H9 (cell line): ENCODE measurements at regions not wholly inside any gene's neighbourhood (a gene's known extent, or its start where the extent isn't known, plus 50 kb on each side); places are given as distances from the start of the nearest gene placed in this dataset.

Source experiments
- DNase-seq: peaks from one replicate; pipeline ENCODE4 v3.0.0-alpha.2; 2017
- H2AFZ ChIP-seq: one replicate; pipeline ENCODE4 v1.6.1; 2013; ENCODE audit warnings: mild to moderate bottlenecking, low read length, control low read depth, moderate library complexity
- H2AK5ac ChIP-seq: 2 replicates; pipeline ENCODE4 v1.6.1; 2013; ENCODE audit warnings: low read length, control low read depth, mixed read lengths; ENCODE audit not compliant: insufficient read length
- H2BK120ac ChIP-seq: one replicate; pipeline ENCODE4 v1.6.1; 2013; ENCODE audit warnings: low read depth, mild to moderate bottlenecking, low read length, control low read depth, inconsistent platforms; ENCODE audit not compliant: poor library complexity, severe bottlenecking
- H2BK12ac ChIP-seq: 2 replicates; pipeline ENCODE4 v1.6.1; 2013; ENCODE audit warnings: low read length, control low read depth, mixed read lengths, low read depth; ENCODE audit not compliant: insufficient read length
- H2BK15ac ChIP-seq: 2 replicates; pipeline ENCODE4 v1.6.1; 2013; ENCODE audit warnings: low read depth, low read length, control low read depth
- H2BK20ac ChIP-seq: one replicate; pipeline ENCODE4 v1.6.1; 2013; ENCODE audit warnings: low read depth, mild to moderate bottlenecking, low read length, control low read depth, inconsistent platforms; ENCODE audit not compliant: poor library complexity, severe bottlenecking
- H2BK5ac ChIP-seq: 2 replicates; pipeline ENCODE4 v1.6.1; 2013; ENCODE audit warnings: low read length, control low read depth, mixed read lengths; ENCODE audit not compliant: insufficient read length
- H3K14ac ChIP-seq: 2 replicates; pipeline ENCODE4 v1.6.1; 2013; ENCODE audit warnings: low read length, control low read depth; ENCODE audit not compliant: insufficient read depth
- H3K18ac ChIP-seq: 2 replicates; pipeline ENCODE4 v1.6.1; 2013; ENCODE audit warnings: low read depth, mild to moderate bottlenecking, mixed read lengths, low read length, control low read depth; ENCODE audit not compliant: insufficient read length
- H3K23ac ChIP-seq: 2 replicates; pipeline ENCODE4 v1.6.1; 2013; ENCODE audit warnings: low read length, control low read depth, mixed read lengths, low read depth; ENCODE audit not compliant: insufficient read length
- H3K23me2 ChIP-seq: 2 replicates; pipeline ENCODE4 v1.6.1; 2013; ENCODE audit warnings: low read depth, mild to moderate bottlenecking, mixed read lengths, low read length, control low read depth; ENCODE audit not compliant: insufficient read length, poor library complexity, severe bottlenecking
- H3K27ac ChIP-seq: 2 replicates; pipeline ENCODE4 v1.5.1; 2013; ENCODE audit warnings: low read length, control low read depth, mixed read lengths, low read depth; ENCODE audit not compliant: insufficient read length
- H3K27me3 ChIP-seq: 2 replicates; pipeline ENCODE4 v1.6.1; 2013; ENCODE audit warnings: low read length, control low read depth, inconsistent platforms; ENCODE audit not compliant: insufficient read depth
- H3K4ac ChIP-seq: 2 replicates; pipeline ENCODE4 v1.6.1; 2013; ENCODE audit warnings: low read depth, mild to moderate bottlenecking, control low read depth, inconsistent platforms, low read length, moderate library complexity
- H3K4me1 ChIP-seq: 2 replicates; pipeline ENCODE4 v1.6.1; 2013; ENCODE audit warnings: low read length, control low read depth, inconsistent platforms; ENCODE audit not compliant: insufficient read depth
- H3K4me2 ChIP-seq: 2 replicates; pipeline ENCODE4 v1.6.1; 2013; ENCODE audit warnings: low read length, control low read depth, mixed read lengths; ENCODE audit not compliant: insufficient read length, insufficient read depth
- H3K56ac ChIP-seq: 2 replicates; pipeline ENCODE4 v1.6.1; 2013; ENCODE audit warnings: low read depth, mild to moderate bottlenecking, mixed read lengths, low read length, control low read depth; ENCODE audit not compliant: insufficient read length
- H3K79me1 ChIP-seq: 2 replicates; pipeline ENCODE4 v1.6.1; 2013; ENCODE audit warnings: low read depth, mild to moderate bottlenecking, moderate library complexity, low read length, control low read depth, inconsistent platforms; ENCODE audit not compliant: insufficient read depth, poor library complexity, severe bottlenecking
- H3K79me2 ChIP-seq: 2 replicates; pipeline ENCODE4 v1.6.1; 2013; ENCODE audit warnings: low read length, control low read depth, inconsistent platforms; ENCODE audit not compliant: insufficient read depth
- H3K9ac ChIP-seq: 2 replicates; pipeline ENCODE4 v1.6.1; 2013; ENCODE audit warnings: low read length, control low read depth, mixed read lengths; ENCODE audit not compliant: insufficient read length; ENCODE audit errors: extremely low read depth
- H3K9me3 ChIP-seq: one replicate; pipeline ENCODE4 v1.6.1; 2013; ENCODE audit warnings: low read depth, low read length, inconsistent platforms; ENCODE audit not compliant: control insufficient read depth
- H3T11ph ChIP-seq: one replicate; pipeline ENCODE4 v1.6.1; 2013; ENCODE audit warnings: mild to moderate bottlenecking, low read length, control low read depth, inconsistent platforms
- H4K20me1 ChIP-seq: one replicate; pipeline ENCODE4 v1.6.1; 2013; ENCODE audit not compliant: control insufficient read depth, insufficient read length, insufficient read depth
- H4K5ac ChIP-seq: 2 replicates; pipeline ENCODE4 v1.6.1; 2013; ENCODE audit warnings: low read depth, mild to moderate bottlenecking, mixed read lengths, low read length, control low read depth; ENCODE audit not compliant: insufficient read length
- H4K8ac ChIP-seq: replicated peaks from 2 replicates; pipeline ENCODE4 v1.6.1; 2013; ENCODE audit warnings: low read length, control low read depth, mixed read lengths, low read depth; ENCODE audit not compliant: insufficient read length
- H4K91ac ChIP-seq: 2 replicates; pipeline ENCODE4 v1.6.1; 2013; ENCODE audit warnings: low read depth, mild to moderate bottlenecking, moderate library complexity, mixed read lengths, low read length, control low read depth; ENCODE audit not compliant: insufficient read length
- H3K27ac Mint-ChIP-seq, 3 experiments: 2 replicates in 2 of 3; 3 replicates in 1 of 3; pipeline ENCODE4 v1.8.0; 2020 to 2021; ENCODE audit warnings: mixed read lengths in 3 of 3, mild to moderate bottlenecking in 1 of 3, moderate library complexity in 1 of 3
- H3K27me3 Mint-ChIP-seq: 2 replicates; pipeline ENCODE4 v1.8.0; 2021; ENCODE audit warnings: low read depth, mild to moderate bottlenecking, moderate library complexity, mixed read lengths
- H3K36me3 Mint-ChIP-seq, 3 experiments: 2 replicates in 2 of 3; 3 replicates in 1 of 3; pipeline ENCODE4 v1.8.0; 2020 to 2021; ENCODE audit warnings: low read depth in 3 of 3, mixed read lengths in 3 of 3; ENCODE audit not compliant: insufficient read depth in 1 of 3
- H3K4me1 Mint-ChIP-seq, 2 experiments: 2 replicates each; pipeline ENCODE4 v1.8.0; 2020; ENCODE audit warnings: mixed read lengths in 2 of 2
- H3K4me3 Mint-ChIP-seq, 2 experiments: 2 replicates in 1 of 2; 3 replicates in 1 of 2; pipeline ENCODE4 v1.8.0; 2020 to 2021; ENCODE audit warnings: mild to moderate bottlenecking in 2 of 2, mixed read lengths in 2 of 2, moderate library complexity in 1 of 2
- H3K9me3 Mint-ChIP-seq, 2 experiments: 2 replicates in 1 of 2; 3 replicates in 1 of 2; pipeline ENCODE4 v1.8.0; 2020; ENCODE audit warnings: mild to moderate bottlenecking in 2 of 2, mixed read lengths in 2 of 2, moderate library complexity in 1 of 2
- CTCF ChIP-seq: fragments of 200-600 bp; sonication (generic); conservative IDR thresholded peaks from 3 replicates; pipeline ENCODE4 v1.8.0; 2021; ENCODE audit warnings: antibody characterized with exemption, mild to moderate bottlenecking
- WGBS: extraction: QIAGEN DNeasy Blood & Tissue Kit; methylation state at CpG from one replicate; pipeline ENCODE4 v1.1.7; 2013; ENCODE audit warnings: missing lambda C conversion rate, low lambda C conversion rate, mixed read lengths; ENCODE audit not compliant: insufficient read length; ENCODE audit errors: extremely low coverage; 5-methylcytosine and 5-hydroxymethylcytosine counted together

- Histone ChIP-seq H4K8ac (no peak overlapping the region), H4K91ac (no peak overlapping the region), H3K79me2 (no peaks in the 10 kb centered on the region), H2AK5ac (no peak overlapping the region), H3K4me1 (no peaks in the 10 kb centered on the region), H3K9me3 (no peaks in the 10 kb centered on the region), H3K27ac (no peak overlapping the region), H4K5ac (no peak overlapping the region), H3K4me2 (no peak overlapping the region), H3K23ac (no peak overlapping the region), H2AFZ (no peak overlapping the region), H3K23me2 (no peaks in the 10 kb centered on the region), H3T11ph (no peak overlapping the region), H3K27me3 (no peaks in the 10 kb centered on the region), H2BK20ac (no peak overlapping the region), H4K20me1 (no peaks in the 10 kb centered on the region), H3K4ac (no peak overlapping the region), H2BK120ac (no peak overlapping the region), H3K79me1 (no peaks in the 10 kb centered on the region), H3K18ac (no peak overlapping the region), H3K9ac (no peak overlapping the region), H2BK12ac (no peak overlapping the region), H2BK15ac (no peak overlapping the region), H2BK5ac (no peak overlapping the region), H3K14ac (no peak overlapping the region), H3K56ac (no peak overlapping the region)
- H3K36me3 Mint-ChIP-seq: no peaks in the 10 kb centered on the region
- DNase-seq: no peak
- H3K4me1 Mint-ChIP-seq: peaks cover 0 to 8% of the 10 kb centered on the region in 2 experiments; a peak in 1 of 4 replicates
- TF ChIP-seq CTCF: no peak
- no peak overlapping the region for H3K27ac Mint-ChIP-seq
- WGBS: no CpG with 5 or more reads among the region's 7 CpGs
- no peaks in the 10 kb centered on the region; a peak in 1 of 5 replicates for H3K9me3 Mint-ChIP-seq
- H3K27me3 Mint-ChIP-seq: peaks cover 3% of the 10 kb centered on the region; the same call in 1 of the 2 replicates
- no peak overlapping the region for H3K4me3 Mint-ChIP-seq
Measured at GRCh38 chr20:50389438-50389807, 120.8 kb upstream of the PTPN1 start.
